ENCODE measurements at regions not wholly inside any gene's neighbourhood (a gene's known extent, or its start where the extent isn't known, plus 50 kb on each side); places are given as distances from the start of the nearest gene placed in this dataset.

GRCh38 chr5:158270996-158271554 is 412.1 kb upstream of the CLINT1 start:
- Histone ChIP-seq H3K27me3 (ENCODE audit: low read length) (peaks cover 29% of the 10 kb centered on the region; the same call in 1 of the 2 replicates), H3K4me1 (ENCODE audit: insufficient read depth, low read length) (no peaks in the 10 kb centered on the region), H4K20me1 (ENCODE audit: low read length) (no peaks in the 10 kb centered on the region), H3K79me2 (ENCODE audit: low read length) (no peaks in the 10 kb centered on the region), H2AFZ (ENCODE audit: low read length) (no peak overlapping the region), H3K4me2 (ENCODE audit: low read length) (no peak overlapping the region), H3K9ac (ENCODE audit: low read length) (no peak overlapping the region), H3F3A (ENCODE audit: low read length, unreplicated experiment) (no peaks in the 10 kb centered on the region), H3K9me3 (ENCODE audit: low read length) (no peaks in the 10 kb centered on the region), H3K9me2 (replicated peaks; ENCODE audit: low read length) (no peaks in the 10 kb centered on the region), H3K27ac (ENCODE audit: low read length) (no peak overlapping the region), H3K36me3 (ENCODE audit: low read depth, low read length) (no peaks in the 10 kb centered on the region), H3K4me3 (ENCODE audit: low read length) (no peak overlapping the region)
- DNase-seq (no peak), ATAC-seq (no peak)
- POLR2A ChIA-PET (ENCODE audit: unreplicated experiment): no interaction called here
- intact Hi-C loops (cut with micrococcal nuclease): no loop called here
- no TSS peak for BruUV-seq (replicated peaks)
- TF ChIP-seq, protein P1, sequence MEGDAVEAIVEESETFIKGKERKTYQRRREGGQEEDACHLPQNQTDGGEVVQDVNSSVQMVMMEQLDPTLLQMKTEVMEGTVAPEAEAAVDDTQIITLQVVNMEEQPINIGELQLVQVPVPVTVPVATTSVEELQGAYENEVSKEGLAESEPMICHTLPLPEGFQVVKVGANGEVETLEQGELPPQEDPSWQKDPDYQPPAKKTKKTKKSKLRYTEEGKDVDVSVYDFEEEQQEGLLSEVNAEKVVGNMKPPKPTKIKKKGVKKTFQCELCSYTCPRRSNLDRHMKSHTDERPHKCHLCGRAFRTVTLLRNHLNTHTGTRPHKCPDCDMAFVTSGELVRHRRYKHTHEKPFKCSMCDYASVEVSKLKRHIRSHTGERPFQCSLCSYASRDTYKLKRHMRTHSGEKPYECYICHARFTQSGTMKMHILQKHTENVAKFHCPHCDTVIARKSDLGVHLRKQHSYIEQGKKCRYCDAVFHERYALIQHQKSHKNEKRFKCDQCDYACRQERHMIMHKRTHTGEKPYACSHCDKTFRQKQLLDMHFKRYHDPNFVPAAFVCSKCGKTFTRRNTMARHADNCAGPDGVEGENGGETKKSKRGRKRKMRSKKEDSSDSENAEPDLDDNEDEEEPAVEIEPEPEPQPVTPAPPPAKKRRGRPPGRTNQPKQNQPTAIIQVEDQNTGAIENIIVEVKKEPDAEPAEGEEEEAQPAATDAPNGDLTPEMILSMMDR (conservative IDR thresholded peaks at IDR 0.05; ENCODE audit: low read depth, low read length): no peak
- TF ChIP-seq EZH2 (IDR thresholded peaks at IDR 0.05; ENCODE audit: low read length, unreplicated experiment) (no peak), EZH2phosphoT487 (IDR thresholded peaks at IDR 0.05; ENCODE audit: borderline replicate concordance, low read length) (no peak)
- CTCF ChIA-PET: no interaction called here

DNA sequence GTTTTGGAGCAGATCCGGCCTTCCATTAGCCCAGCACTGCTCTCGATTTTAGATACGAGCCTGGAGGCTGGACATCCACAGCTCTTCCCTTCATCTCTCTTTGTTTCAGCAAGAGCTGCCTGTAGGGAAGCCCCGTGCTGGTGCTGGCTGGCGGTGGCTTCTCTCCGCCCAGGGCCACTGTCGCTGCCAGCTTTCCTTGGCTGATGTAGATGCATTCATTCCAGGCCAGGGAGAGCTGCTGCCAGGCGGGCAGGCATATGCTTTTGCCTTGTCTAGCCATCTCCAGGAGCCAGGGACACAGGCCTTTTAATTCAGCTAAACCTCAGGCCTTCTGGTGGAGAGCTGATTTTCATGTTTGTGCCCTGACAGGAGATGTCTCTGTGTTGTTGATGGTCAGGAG is 409.3 kb upstream of the CLINT1 start:
- no peaks in the 10 kb centered on the region for H3F3A ChIP-seq (ENCODE audit: low read length, unreplicated experiment)
- no peak for DNase-seq
- H4K20me1 ChIP-seq (ENCODE audit: low read length): no peaks in the 10 kb centered on the region
- ChIA-PET CTCF (no interaction called here), POLR2A (ENCODE audit: unreplicated experiment) (no interaction called here)
- no peak for ATAC-seq
- H3K36me3 ChIP-seq (ENCODE audit: low read depth, low read length): no peaks in the 10 kb centered on the region
- H2AFZ ChIP-seq (ENCODE audit: low read length): no peak overlapping the region
- TF ChIP-seq EZH2 (IDR thresholded peaks at IDR 0.05; ENCODE audit: low read length, unreplicated experiment) (no peak), EZH2phosphoT487 (IDR thresholded peaks at IDR 0.05; ENCODE audit: borderline replicate concordance, low read length) (no peak)
- TF ChIP-seq, protein P1 (conservative IDR thresholded peaks at IDR 0.05; ENCODE audit: low read depth, low read length): no peak
- peaks cover 30% of the 10 kb centered on the region for H3K27me3 ChIP-seq (ENCODE audit: low read length)
- BruUV-seq (replicated peaks): no TSS peak
- no peaks in the 10 kb centered on the region for H3K4me1 ChIP-seq (ENCODE audit: insufficient read depth, low read length)
- no peak overlapping the region for H3K4me3 ChIP-seq (ENCODE audit: low read length)
- H3K9me2 ChIP-seq (replicated peaks; ENCODE audit: low read length): no peaks in the 10 kb centered on the region
- no peaks in the 10 kb centered on the region for H3K79me2 ChIP-seq (ENCODE audit: low read length)
- no peaks in the 10 kb centered on the region for H3K9me3 ChIP-seq (ENCODE audit: low read length)
- no peak overlapping the region for H3K9ac ChIP-seq (ENCODE audit: low read length)
- no peak overlapping the region for H3K4me2 ChIP-seq (ENCODE audit: low read length)
- intact Hi-C loops (cut with micrococcal nuclease): no loop called here
- H3K27ac ChIP-seq (ENCODE audit: low read length): no peak overlapping the region

DNA sequence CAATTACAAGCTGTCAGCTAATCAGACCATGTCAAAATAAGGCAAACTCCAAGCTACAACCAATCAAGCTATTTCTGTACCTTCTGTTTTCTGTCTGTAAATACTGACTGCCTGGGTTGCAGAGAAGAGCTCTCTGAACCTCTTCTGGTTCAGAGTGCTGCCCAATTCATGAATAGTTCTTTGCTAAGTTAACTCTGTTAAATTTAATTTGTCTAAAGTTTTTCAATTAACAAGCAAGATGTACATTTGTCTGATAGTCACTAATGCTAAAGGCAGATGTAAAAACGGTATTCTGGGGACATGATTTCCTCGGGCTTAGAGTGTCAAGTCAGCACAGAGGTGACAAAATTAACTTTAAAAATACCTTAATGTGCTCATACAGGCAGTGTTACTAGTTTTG is 408.3 kb upstream of the CLINT1 start:
- intact Hi-C loops (cut with micrococcal nuclease): no loop called here
- no peak overlapping the region for H3K27ac ChIP-seq (ENCODE audit: low read length)
- no peaks in the 10 kb centered on the region for H3K79me2 ChIP-seq (ENCODE audit: low read length)
- no peak overlapping the region for H3K4me3 ChIP-seq (ENCODE audit: low read length)
- TF ChIP-seq EZH2 (IDR thresholded peaks at IDR 0.05; ENCODE audit: low read length, unreplicated experiment) (no peak), EZH2phosphoT487 (IDR thresholded peaks at IDR 0.05; ENCODE audit: borderline replicate concordance, low read length) (no peak)
- TF ChIP-seq, protein P1 (conservative IDR thresholded peaks at IDR 0.05; ENCODE audit: low read depth, low read length): no peak
- BruUV-seq (replicated peaks): no TSS peak
- ChIA-PET CTCF (no interaction called here), POLR2A (ENCODE audit: unreplicated experiment) (no interaction called here)
- H3K9me3 ChIP-seq (ENCODE audit: low read length): no peaks in the 10 kb centered on the region
- H3K9me2 ChIP-seq (replicated peaks; ENCODE audit: low read length): no peaks in the 10 kb centered on the region
- DNase-seq: no peak
- no peak overlapping the region for H3K9ac ChIP-seq (ENCODE audit: low read length)
- H3K27me3 ChIP-seq (ENCODE audit: low read length): peaks cover 27% of the 10 kb centered on the region
- no peaks in the 10 kb centered on the region for H3K4me1 ChIP-seq (ENCODE audit: insufficient read depth, low read length)
- H2AFZ ChIP-seq (ENCODE audit: low read length): no peak overlapping the region
- H4K20me1 ChIP-seq (ENCODE audit: low read length): no peaks in the 10 kb centered on the region
- no peaks in the 10 kb centered on the region for H3F3A ChIP-seq (ENCODE audit: low read length, unreplicated experiment)
- H3K4me2 ChIP-seq (ENCODE audit: low read length): no peak overlapping the region
- H3K36me3 ChIP-seq (ENCODE audit: low read depth, low read length): no peaks in the 10 kb centered on the region
- ATAC-seq: no peak

All from PC-3 (cell line).